Bronchial epithelial cell (primary cell): ENCODE measurements at regions not wholly inside any gene's neighbourhood (a gene's known extent, or its start where the extent isn't known, plus 50 kb on each side); places are given as distances from the start of the nearest gene placed in this dataset.
"Not testable (repeated sequence)": the region's sequence is repeated elsewhere in the genome, so short reads cannot be mapped to it uniquely, and the experiment has no call there.

ENCODE experiments used
- DNase-seq: peaks from one replicate; pipeline ENCODE4 v3.0.0-alpha.2; 2010; ENCODE audit warnings: low read depth
- FAIRE-seq: peaks from 2 replicates; lab custom pipeline; 2011; peaks lifted over from hg19 to GRCh38; lab: Jason Lieb, UNC
- H3K27me3 ChIP-seq: 2 replicates; pipeline ENCODE4 v1.5.1; 2011; ENCODE audit warnings: low read length; ENCODE audit not compliant: control insufficient read depth, insufficient read depth
- H3K36me3 ChIP-seq: 2 replicates; pipeline ENCODE4 v1.5.1; 2011; ENCODE audit warnings: low read length; ENCODE audit not compliant: control insufficient read depth, insufficient read depth
- H3K4me3 ChIP-seq: 2 replicates; pipeline ENCODE4 v1.5.1; 2011; ENCODE audit warnings: mild to moderate bottlenecking, low read depth, low read length, control low read depth
- CTCF ChIP-seq: IDR thresholded peaks from 2 replicates; pipeline ENCODE4 v1.5.1; 2011; ENCODE audit warnings: mild to moderate bottlenecking, moderate library complexity, low read length, control low read depth, inconsistent platforms; ENCODE audit not compliant: insufficient read depth, severe bottlenecking

GRCh38 chr11:87548797-87549196 lies 511.1 kb downstream of the TMEM135 start:
- FAIRE-seq = no peak
- DNase-seq = no peak
- Histone ChIP-seq H3K36me3 (no peaks in the 10 kb centered on the region), H3K27me3 (no peaks in the 10 kb centered on the region), H3K4me3 (no peak overlapping the region)
- TF ChIP-seq CTCF = no peak

GRCh38 chr11:87545858-87546257 lies 508.1 kb downstream of the TMEM135 start:
- no peak for TF ChIP-seq CTCF
- no peaks in the 10 kb centered on the region for H3K27me3 ChIP-seq
- no peak overlapping the region for H3K4me3 ChIP-seq
- H3K36me3 ChIP-seq = no peaks in the 10 kb centered on the region
- FAIRE-seq = no peak
- no peak for DNase-seq

DNA sequence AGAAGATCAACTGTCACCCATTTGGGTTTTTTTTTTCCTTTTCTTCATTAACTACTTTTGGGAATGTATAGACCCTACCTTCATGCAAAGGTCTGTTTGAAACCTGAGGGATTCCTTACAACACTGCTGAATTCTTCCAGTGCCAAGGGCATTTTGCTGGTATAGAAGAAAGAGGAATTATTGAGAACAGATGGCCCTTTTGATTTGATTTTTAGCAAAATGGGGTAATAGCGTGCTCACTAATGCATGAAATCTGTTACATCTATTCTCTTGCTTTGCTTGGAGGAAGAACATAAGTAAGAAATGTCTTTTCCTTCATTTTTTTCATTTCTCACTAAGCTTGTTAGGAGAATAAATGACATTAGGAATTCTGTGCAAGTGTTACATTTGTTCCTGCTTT lies 501.9 kb downstream of the TMEM135 start:
- FAIRE-seq (no peak), DNase-seq (no peak)
- no peaks in the 10 kb centered on the region for H3K36me3 ChIP-seq
- no peak overlapping the region for H3K4me3 ChIP-seq
- TF ChIP-seq CTCF = no peak
- H3K27me3 ChIP-seq = no peaks in the 10 kb centered on the region

- no peaks in the 10 kb centered on the region for H3K36me3 ChIP-seq
- no peak for FAIRE-seq
Measured at GRCh38 chr11:87536565-87536964, 498.8 kb downstream of the TMEM135 start.

DNA sequence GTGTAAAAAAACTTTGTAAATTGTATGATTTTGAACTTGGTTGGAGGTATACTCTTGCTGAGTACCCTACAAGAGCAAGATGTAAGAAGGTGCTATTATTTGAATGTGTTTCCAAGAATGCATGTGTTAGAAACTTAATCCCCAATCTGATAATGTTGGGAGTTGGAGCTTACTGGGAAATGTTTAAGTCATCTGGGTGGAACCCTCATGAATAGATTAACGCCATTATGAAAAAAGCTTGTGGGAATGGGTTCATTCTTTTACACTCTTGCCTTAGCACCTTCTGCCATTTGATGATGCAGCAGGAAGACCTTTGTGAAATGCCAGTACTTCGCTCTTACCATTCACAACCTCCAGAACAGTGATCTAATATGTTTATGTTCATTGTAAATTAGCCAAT lies 498.3 kb downstream of the TMEM135 start:
- TF ChIP-seq CTCF = no peak
- Histone ChIP-seq H3K36me3 (no peaks in the 10 kb centered on the region), H3K4me3 (no peak overlapping the region), H3K27me3 (no peaks in the 10 kb centered on the region)
- FAIRE-seq = no peak
- DNase-seq = no peak

More at GRCh38 chr11:87536565-87536964, 498.8 kb downstream of the TMEM135 start:
- Histone ChIP-seq H3K4me3 (no peak overlapping the region), H3K27me3 (no peaks in the 10 kb centered on the region)
- no peak for DNase-seq
- no peak for TF ChIP-seq CTCF

DNA sequence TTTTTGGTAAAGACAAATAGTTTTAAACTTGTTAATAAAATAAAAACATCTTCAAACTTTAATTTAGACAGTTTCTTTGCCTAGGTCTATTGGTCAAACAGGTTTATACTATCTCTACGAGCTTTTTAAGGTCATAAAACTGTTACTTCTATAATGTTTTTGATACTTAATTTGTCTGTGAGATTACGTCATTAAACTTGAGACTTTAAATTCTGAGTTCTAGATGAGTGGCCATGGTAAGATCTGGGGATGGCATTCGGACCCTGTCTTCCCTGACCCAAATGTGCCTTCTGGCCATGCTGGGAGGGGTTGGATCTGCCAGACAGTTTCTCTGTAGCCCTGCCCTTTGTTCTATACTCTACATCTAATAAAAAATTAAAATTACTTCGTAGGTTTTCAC lies 497.8 kb downstream of the TMEM135 start:
- Histone ChIP-seq H3K4me3 (no peak overlapping the region), H3K27me3 (no peaks in the 10 kb centered on the region), H3K36me3 (no peaks in the 10 kb centered on the region)
- no peak for TF ChIP-seq CTCF
- FAIRE-seq (no peak), DNase-seq (no peak)

DNA sequence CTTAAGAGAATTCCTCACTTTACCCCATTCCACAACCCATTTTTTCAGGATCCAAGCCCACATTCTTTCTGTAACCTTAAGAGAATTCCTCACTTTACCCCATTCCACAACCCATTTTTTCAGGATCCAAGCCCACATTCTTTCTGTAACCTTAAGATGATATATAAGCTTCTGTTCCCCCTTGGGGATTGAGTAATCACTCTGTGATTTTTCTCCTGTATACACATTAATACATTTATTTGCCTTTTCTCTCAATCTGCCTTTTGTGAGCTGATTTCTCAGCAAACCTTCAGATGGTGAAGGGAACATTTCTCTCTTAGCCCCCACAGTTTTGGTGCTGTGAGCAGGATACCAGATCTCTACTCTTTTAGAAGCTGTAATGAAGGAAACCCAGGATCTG lies 494.1 kb downstream of the TMEM135 start:
- not testable (repeated sequence) for H3K4me3 ChIP-seq, H3K36me3 ChIP-seq, DNase-seq, H3K27me3 ChIP-seq, FAIRE-seq
